GM13977 (cell line): ENCODE measurements at regions not wholly inside any gene's neighbourhood (a gene's known extent, or its start where the extent isn't known, plus 50 kb on each side); places are given as distances from the start of the nearest gene placed in this dataset.
A peak's percentile ranks its signal among the peaks of the same experiment; 100 is the strongest.
"Not testable (repeated sequence)": the region's sequence is repeated elsewhere in the genome, so short reads cannot be mapped to it uniquely, and the experiment has no call there.

Experiments
- DNase-seq: peaks from one replicate; pipeline ENCODE4 v3.0.0; 2012; ENCODE audit warnings: low spot score
- CTCF ChIP-seq: IDR thresholded peaks from 2 replicates; pipeline ENCODE4 v1.5.1; 2012; ENCODE audit warnings: mild to moderate bottlenecking, control low read depth; ENCODE audit not compliant: insufficient read depth; ENCODE audit errors: extremely low read depth, missing control alignments
- in situ Hi-C: fragments of 300-500 bp; cut with MboI; formaldehyde crosslinking; loops from one replicate; pipeline ENCODE4 v1.12.0; 2022; ENCODE audit warnings: low sequenced_read_pairs, low pct_unique_long_range_greater_than_20kb, mixed read lengths, inconsistent platforms; ENCODE audit not compliant: unreplicated experiment

GRCh38 chr6:15893556-15894253, 230.9 kb upstream of the DTNBP1 start:
- peak; percentile 55 for TF ChIP-seq CTCF
- in situ Hi-C loops = no loop called here
- DNase-seq = no peak

DNA sequence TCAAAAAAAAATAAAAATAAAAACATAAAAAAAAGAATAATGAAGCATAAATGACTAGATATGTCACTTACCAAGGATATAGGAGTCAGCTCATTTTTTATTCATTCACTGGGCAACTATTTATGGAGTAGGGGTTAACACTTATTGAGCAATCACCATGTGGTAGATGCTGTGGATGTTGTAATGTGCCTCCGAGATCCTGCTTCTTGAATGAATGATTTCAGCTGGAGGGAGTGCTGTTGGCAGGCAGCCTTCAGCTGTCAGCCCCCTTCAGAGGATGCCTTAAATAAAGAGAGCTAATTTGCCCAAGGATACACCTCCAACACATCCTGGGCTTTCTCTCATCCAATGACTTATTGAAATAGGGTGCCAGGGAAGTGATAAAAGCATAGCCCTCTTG, 229.5 kb upstream of the DTNBP1 start:
- no peak for TF ChIP-seq CTCF
- in situ Hi-C loops = no loop called here
- DNase-seq = no peak

- no peak for TF ChIP-seq CTCF
- in situ Hi-C loops = no loop called here
- no peak for DNase-seq
Measured at GRCh38 chr6:15888798-15889772, 226.3 kb upstream of the DTNBP1 start.

- in situ Hi-C loops = no loop called here
- no peak for DNase-seq
- no peak for TF ChIP-seq CTCF
Measured at GRCh38 chr6:15887491-15888461, 224.9 kb upstream of the DTNBP1 start.

DNA sequence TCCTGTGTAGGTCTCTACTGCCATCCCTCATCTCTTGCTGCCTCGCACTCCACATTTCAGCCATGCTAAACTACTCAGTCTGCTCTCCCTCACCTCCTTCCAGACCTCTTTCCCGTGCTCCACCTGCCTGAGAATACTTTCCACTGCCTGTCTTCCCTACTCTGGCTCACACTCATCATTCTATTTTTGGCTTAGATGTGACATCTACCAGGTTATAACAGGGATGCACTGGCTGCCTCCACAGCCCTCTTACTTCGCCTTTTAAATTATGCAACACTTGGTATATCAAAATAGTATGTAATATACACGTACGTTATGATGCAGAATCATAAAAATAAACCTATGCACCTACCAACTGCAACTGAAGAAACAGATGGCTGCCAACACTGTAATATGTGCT, 222.8 kb upstream of the DTNBP1 start:
- no peak for TF ChIP-seq CTCF
- DNase-seq = no peak
- in situ Hi-C loops = no loop called here

GRCh38 chr6:15883593-15883992, 220.8 kb upstream of the DTNBP1 start:
- in situ Hi-C loops, DNase-seq: not testable (repeated sequence)
